Fibroblast of skin of left quadriceps (primary cell): ENCODE measurements at regions not wholly inside any gene's neighbourhood (a gene's known extent, or its start where the extent isn't known, plus 50 kb on each side); places are given as distances from the start of the nearest gene placed in this dataset.
"Not testable (repeated sequence)": the region's sequence is repeated elsewhere in the genome, so short reads cannot be mapped to it uniquely, and the experiment has no call there.

Experiments used
- DNase-seq, 2 experiments: peaks; one replicate each; pipeline ENCODE4 v3.0.0-alpha.2; 2013; ENCODE audit warnings: low read depth in 2 of 2

DNA sequence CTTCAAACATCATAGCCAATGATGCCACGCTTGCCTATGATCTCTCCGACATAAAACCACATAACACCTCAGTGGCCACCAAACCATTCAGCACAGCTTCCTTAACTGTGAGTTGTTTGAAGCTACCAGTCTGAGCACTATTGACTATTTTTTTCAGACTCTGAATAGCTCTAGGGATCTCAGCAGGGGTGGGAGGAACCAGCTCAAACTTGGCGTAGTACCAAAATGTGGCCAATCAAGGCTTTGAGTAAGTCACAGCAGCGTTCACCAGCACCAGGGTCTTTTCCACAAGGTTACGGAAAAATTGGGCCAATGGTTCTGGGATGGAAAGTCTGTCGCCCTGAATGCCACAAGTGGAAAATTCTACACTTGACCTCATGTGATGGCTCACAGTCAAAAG, 70.6 kb downstream of the SMPDL3A start:
- no peak for DNase-seq

DNA sequence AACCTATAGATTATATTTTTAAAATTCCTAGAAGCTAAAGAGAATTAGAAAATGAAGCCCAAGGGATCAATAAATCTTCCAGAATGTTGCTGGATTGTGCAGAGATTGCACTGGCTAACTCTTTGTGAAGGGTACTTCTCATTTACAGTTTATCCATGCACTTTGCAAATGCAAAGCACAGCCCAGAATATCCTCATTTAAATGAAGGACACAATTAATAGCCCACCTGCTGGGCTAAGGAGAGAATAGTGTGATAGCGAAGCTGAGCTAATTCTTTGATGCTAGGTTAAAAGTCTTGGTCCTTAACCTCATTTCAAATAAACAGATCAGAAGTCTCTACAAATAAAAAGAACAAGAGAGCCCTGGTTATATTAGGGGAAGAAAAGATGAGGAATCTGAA, 72.5 kb downstream of the SMPDL3A start:
- no peak for DNase-seq

DNA sequence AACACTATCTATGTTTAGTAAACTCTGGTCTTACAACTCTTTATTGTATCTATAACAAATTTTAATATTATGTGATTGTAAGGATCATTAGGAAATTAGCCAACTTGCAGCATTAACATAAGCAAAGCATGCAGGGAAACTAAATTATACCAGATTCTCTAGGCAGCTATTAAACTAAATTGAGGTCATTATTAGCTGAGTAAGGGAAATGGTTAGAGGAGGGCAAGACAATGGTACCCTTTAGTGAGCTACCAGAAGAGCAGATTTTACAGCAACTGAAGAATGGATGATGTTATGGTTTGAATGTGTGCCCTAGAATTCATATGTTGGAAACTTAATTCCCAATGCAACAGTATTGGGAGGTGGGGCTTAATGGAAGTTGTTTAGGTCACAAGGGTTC, 79.1 kb downstream of the SMPDL3A start:
- DNase-seq = no peak

DNA sequence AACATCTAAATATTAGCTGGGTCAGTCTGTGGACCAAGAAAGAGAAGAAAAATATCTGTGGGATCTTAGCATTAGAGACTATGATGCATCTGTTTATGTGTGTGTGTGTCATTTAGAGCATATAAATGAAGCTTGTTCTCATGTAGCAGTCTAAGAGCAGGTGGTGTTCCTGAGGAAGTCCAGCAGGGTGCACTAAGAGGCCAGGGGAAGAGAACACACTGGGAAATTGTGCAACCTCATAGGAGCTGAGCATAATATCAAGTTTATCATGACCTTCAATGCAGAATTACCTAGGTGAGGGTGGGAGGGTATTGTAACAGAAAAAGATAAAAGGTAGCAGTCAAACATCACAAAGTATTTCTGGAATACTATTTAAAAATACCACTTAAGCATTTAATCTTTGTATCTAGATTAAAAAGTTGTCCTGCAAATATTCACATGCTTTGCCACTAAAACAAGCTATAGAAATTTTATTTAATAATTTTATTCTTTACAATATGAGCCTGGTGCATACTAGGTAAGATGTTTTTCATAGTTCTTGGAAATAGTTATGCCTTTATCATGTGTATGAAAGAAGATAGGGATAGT, 80.5 kb downstream of the SMPDL3A start:
- DNase-seq = peak in 1 of 2 experiments; percentile 3

DNA sequence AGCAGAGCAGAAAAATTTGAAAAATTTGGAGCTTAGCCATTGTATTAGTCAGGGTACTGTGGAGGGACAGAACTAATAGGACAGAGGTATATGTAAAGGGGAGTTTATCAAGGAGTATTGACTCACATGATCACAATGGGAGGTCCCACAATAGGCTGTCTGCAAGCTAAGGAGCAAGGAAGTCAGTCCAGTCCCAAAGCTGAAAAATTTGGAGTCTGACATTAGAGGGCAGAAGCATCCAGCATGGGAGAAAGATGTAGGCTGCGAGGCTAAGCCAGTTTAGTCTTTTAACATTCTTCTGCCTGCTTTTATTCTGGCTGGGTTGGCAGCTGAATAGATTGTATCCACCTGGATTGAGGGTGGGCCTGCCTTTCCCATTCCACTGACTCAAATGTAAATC, 82.0 kb downstream of the SMPDL3A start:
- no peak for DNase-seq

DNA sequence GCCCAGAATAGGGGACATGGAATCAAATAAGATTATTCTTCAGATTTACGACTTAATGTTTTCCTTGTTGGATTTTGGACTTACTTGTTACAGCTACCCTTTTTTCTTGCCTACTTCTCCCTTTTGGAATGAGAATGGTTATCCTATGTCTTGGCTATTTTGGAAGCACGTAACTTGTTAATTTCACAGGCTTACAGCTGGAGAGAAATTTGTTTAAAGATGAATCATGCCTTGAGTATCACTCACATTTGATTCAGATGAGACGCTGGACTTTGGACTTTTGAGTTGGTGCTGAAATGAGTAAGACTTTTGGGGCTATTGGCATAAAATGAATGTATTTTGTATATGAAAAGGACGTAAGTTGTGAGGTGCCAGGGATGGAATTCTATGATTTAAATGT, 83.3 kb downstream of the SMPDL3A start:
- DNase-seq = no peak

DNA sequence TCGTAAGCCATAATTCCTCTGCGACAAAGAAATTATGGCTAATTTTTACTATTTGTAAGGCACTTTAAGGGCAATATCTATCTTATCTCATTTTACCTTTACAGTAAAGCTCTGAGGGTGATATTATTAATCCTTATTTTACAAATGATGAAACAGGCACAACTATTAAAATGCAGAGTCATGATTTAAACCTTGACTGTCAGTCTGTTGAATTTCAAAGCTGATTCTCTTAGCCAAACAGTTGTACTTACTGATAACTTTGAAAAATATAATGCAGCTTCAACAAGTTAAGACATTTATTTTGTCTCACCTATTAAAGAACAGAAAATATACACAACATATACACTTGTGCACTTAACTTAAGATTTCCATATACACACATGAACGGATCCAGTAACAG, 88.2 kb downstream of the SMPDL3A start:
- DNase-seq = no peak

DNA sequence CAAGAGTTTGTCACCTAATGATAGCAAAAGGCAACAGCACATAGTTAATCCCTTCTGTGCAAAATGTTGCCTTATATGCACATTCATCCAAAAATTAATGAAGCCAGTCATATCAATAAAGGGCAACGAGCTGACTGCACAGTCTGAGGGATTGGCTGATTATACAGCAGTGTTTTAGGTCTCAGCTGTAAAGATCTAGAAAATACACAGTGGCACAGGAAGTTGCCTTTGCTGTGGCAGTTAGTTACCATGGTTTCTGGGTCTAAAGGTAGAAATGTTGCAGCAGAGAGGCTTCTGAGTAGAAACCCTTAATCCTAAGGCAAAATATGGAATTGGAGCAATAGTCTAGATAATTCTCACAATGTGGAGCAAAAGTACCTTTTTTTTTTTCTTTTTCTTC, 89.7 kb downstream of the SMPDL3A start:
- no peak for DNase-seq

DNA sequence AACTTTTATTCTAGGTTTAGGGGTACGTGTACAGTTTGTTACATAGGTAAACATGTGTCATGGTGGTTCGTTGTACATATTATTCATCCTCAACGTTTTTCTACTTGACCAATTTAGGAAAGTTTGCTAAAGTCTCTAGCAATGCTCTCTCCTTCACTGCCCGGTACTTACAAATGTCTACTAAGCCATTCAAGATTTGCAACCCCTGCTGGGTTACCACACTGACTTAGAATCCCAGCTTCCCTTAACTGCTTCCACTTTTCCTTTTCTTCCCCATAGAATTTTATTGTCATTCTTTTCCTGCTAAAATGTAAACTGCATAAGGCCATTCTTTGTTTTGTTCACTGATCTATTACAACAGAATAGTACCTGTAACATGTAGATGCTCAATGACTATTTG, 97.4 kb downstream of the SMPDL3A start:
- DNase-seq = no peak

DNA sequence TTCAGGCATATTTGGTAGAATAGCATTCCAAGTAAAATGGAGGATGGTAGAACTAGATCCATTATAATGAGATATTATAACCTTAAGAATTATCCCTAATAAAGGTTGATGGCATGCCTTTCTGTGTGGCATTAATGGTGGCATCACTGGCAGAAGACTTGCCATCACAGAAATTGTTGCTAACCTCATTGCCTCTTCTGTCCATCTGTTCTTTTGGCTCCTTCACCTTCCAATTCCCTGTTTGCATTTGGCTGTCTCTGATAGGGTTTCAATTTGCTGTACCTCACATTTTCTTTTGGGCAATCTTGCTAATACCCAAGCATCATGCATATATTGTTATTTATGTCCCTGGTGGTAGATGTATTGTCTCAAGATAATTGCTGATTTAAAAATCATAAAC, 98.9 kb downstream of the SMPDL3A start:
- no peak for DNase-seq

DNA sequence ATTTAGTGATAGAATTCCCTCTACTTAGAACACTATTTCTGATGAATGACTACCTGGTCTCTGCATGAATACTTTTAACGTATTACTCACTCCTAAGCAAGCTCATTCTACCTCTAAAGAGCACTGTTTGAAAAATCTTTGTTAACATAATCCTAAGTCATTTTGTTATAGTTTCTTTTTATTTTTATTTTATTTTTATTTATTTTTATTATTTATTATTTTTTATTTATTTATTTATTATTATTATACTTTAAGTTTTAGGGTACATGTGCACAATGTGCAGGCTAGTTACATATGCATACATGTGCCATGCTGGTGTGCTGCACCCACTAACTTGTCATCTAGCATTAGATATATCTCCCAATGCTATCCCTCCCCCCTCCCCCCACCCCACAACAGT, 99.6 kb downstream of the SMPDL3A start:
- not testable (repeated sequence) for DNase-seq

DNA sequence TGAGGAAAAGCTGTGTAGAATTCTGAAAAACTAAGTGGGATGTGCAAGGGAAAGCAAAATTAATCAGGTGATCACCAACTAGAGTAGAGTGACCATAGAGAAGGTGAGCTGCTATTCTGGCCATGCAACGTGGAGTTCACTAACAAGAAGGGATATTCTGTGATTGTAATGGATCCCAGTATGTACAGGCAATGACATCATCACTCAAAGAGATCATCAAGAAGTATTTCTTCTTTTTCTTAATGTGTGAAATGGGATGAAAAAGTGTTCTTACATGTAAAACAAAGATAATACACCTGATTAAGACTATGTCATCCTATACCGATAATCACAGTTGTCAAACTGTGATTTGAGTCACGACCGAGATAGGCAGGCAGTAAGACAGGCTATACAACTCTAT, 101.2 kb downstream of the SMPDL3A start:
- no peak for DNase-seq

DNA sequence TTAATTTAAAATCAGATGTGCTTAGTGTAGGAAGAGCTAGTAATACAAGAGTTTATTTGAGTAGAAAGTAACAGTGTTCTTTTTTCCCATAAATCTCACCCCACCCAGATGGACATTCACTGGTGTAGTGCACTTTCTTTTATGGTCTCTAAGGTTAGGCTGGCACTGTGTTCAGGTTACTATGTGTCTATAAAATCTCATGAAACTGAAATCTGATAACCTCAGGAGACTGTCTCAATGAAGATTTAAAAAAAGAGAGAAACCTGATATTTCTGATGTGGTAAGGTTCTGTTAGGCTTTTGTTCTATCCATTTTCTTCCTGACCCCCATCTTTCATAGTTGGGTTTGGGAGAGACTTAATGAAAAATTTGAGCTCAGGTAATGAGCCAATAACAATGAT, 101.2 kb upstream of the CLVS2 start:
- no peak for DNase-seq

DNA sequence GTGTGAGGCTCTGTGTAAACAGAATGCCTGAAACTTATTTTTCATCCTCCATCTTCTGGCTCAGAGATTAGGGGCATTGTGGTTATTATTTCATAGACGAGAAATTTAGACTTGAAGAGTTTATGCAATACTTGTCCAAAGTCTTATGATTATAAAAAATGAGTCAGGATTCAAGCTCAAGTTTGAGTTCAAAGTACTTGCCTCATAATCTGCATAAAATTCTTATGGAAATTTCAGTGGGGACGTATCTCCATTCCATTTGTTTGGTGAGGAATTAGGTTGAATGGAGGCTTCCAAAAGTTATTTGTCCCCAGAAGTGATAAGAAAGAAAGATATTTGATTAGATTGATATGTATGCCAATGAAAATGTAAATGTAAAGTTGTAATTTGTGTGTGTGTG, 93.7 kb upstream of the CLVS2 start:
- no peak for DNase-seq

DNA sequence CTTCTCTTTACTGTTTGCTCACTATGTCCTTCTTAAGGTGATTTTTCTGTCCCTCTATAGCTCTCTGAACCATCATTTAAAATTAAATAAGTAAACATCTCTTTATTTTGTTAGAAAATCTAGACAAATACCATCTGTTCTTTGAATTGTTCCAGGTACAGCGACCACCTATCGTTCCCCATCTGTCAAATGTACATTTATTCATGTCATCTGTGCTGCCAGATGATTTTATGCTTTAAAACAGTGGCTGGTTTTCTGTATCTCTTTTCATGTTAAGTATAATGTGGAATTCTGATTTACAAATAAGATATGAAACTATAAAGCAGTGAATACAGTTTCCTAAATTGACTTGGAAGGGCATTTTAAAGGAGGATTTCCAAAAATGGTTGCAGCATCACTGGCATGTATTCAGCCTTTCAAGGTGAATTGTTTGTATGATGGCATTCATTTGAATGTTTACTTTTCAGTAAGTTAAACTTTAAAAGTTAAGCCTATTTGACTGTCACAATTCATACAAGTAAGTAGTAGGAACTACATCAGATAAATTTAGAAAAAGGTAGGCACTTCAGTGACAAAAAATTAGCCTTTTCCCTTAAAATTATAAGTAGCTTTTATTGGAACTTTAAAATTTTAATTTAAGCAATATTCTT, 92.6 kb upstream of the CLVS2 start:
- no peak for DNase-seq

DNA sequence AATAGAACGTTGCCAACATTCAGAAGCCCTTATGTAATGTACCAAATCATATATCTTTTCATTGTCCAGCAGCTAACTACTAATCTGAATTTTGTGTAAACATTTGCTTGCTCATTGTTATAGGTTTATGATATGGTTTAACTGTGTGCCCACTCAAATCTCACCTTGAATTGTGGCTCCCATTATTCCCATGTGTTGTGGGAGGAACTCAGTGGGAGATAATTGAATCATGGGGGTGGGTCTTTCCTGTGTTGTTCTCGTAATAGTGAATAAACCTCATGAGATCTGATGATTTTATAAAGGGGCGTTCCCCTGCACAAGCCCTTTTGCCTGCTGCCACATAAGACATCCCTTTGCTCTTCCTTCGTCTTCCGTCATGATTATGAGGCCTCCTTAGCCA, 91.9 kb upstream of the CLVS2 start:
- DNase-seq = no peak

DNA sequence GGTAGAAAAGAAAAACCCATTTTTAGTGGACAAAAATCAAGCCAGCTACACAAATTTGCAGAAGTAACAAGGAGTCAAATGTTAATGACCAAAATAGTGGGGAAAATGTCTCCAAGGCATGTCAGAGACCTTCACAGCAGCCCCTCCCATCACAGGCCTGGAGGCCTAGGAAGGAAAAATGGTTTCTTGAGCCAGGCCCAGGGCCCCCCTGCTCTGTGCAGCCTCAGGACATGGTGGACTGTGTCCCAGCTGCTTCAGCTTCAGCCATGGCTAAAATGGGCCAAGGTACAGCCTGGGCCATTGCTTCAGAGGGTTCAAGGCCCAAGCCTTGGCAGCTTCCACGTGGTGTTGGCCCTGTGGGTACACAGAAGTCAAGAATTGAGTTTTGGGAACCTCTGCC, 82.5 kb upstream of the CLVS2 start:
- DNase-seq = no peak

DNA sequence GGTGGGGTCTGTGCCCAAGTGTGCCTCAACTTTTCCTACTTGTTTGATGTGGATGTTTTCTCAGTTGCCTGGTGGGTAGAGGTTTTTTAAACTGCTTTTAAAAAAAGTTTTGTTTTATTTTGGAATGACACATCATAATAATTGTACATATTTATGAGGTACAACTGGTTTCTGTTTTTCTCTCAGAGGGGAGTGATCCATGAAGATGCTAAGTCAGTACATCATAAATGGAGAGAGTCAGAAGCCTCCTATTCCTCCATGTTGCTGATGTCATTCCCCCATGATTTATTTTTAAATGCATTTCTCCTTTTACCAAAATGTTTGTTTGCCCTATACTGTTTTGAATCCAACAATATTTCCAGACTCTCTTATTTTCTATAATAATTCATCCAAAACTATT, 77.3 kb upstream of the CLVS2 start:
- no peak for DNase-seq

DNA sequence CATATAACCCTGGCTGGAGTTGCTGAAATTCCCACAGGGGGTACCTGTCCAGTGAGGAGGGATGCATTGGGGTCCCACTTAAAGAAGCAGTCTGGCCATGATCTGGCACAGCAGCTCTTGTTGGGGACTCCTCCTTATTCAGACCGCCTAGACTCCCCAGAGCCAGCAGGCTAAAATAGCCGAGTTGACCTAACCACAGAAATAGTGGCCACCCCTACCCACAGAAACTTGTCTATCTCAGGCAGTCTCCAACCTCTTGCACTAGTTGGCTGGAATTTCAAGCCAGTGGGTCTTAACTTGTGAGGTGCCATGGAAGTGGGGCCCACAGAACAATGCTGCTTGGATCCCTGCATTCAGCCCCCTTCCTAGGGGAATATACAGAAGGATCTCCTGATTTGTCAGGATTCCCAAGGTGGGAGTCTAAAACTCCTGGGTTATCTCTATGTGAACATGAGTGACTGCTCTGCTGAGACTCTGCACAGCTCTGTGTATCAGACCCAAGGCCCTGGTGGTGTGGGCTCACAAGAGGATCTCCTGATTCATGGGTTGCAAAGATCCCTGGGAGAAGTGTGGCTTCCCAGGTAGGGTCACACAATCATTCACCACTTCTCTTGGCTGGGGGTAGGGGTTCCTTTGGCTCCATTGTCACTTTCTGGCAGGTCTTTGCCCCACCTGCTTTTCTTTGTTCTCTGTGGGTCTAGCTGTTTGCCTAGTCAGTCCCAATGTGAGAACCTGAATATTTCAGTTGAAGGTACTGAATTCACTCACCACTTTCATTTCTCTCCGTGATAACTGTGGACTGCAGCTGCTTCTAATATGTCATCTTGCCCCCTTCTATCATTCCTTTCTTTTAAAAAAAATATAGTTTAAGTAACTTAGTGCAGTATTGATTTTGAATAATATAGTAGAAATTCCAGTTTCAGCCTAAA, 65.5 kb upstream of the CLVS2 start:
- DNase-seq = no peak

DNA sequence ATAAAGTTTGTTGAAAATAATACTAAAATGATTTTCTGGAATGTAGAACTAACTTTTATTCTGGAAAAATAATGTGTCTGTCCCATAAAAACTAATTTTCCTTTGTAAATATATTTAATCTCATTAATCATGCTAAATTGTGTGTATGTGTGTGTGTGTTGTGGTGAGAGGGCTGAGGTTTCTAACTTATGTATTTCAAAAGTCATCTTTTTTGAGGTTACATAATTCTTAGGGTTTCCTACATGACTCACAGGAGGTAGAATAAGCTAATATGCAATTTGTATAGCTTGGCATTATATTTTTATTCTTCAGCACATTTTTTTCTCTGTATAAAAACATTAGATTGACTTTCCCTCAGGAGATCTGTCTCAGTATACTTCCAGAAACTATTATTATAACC, 64.1 kb upstream of the CLVS2 start:
- no peak for DNase-seq

DNA sequence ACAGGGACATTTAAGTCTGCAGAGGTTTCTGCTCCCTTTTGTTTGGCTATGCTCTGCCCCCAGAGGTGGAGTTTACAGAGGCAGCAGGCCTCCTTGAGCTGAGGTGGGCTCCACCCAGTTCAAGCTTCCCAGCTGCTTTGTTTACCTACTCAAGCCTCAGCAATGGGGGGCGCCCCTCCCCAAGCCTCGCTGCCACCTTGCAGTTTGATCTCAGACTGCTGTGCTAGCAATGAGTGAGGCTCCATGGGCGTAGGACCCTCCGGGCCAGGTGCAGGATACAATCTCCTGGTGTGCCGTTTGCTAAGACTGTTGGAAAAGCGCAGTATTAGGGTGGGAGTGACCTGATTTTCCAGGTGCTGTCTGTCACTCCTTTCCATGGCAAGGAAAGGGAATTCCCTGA, 51.1 kb upstream of the CLVS2 start:
- DNase-seq = not testable (repeated sequence)
